ENCODE measurements at regions not wholly inside any gene's neighbourhood (a gene's known extent, or its start where the extent isn't known, plus 50 kb on each side); places are given as distances from the start of the nearest gene placed in this dataset.

GRCh38 chr3:107323723-107324122, 53.5 kb upstream of the CCDC54 start:
- no peak for TF ChIP-seq CTCF (IDR thresholded peaks at IDR 0.05)
- no peak for TF ChIP-seq POLR2A (IDR thresholded peaks at IDR 0.05)

Data from body of pancreas (tissue), 4 donors.